CD8-positive, alpha-beta memory T cell (primary cell): ENCODE measurements at regions not wholly inside any gene's neighbourhood (a gene's known extent, or its start where the extent isn't known, plus 50 kb on each side); places are given as distances from the start of the nearest gene placed in this dataset.
A peak's percentile ranks its signal among the peaks of the same experiment; 100 is the strongest.

Experiments
- CTCF ChIA-PET: fragments of 350-600 bp; sonication (Branson Sonifier 250); formaldehyde crosslinking; loops from one replicate; lab custom pipeline; 2021; ENCODE audit warnings: antibody characterized with exemption; lab: Charles Lee
- POLR2A ChIA-PET: fragments of 350-600 bp; sonication (Branson Sonifier 250); formaldehyde crosslinking; loops from one replicate; lab custom pipeline; 2021; ENCODE audit warnings: antibody characterized with exemption; lab: Charles Lee
- DNase-seq, 5 donors: peaks; one replicate each; pipeline versions ENCODE4 v3.0.0 to v3.0.0-alpha.2; 2020 to 2022; ENCODE audit warnings: mixed read lengths in 1 of 5
- H3K27ac ChIP-seq: one replicate; pipeline ENCODE4 v1.7.0; 2013; ENCODE audit warnings: low read depth, mild to moderate bottlenecking, low read length, moderate library complexity
- H3K27me3 ChIP-seq: 2 replicates; pipeline ENCODE4 v1.7.0; 2013; ENCODE audit warnings: low read length, mild to moderate bottlenecking; ENCODE audit not compliant: insufficient read depth, poor library complexity, severe bottlenecking
- H3K36me3 ChIP-seq: 2 replicates; pipeline ENCODE4 v1.7.0; 2013; ENCODE audit warnings: mild to moderate bottlenecking, low read length, moderate library complexity; ENCODE audit not compliant: insufficient read depth
- H3K4me1 ChIP-seq: 2 replicates; pipeline ENCODE4 v1.7.0; 2013; ENCODE audit warnings: mild to moderate bottlenecking, low read length, moderate library complexity; ENCODE audit not compliant: insufficient read depth
- H3K4me3 ChIP-seq: 2 replicates; pipeline ENCODE4 v1.7.0; 2013; ENCODE audit warnings: mild to moderate bottlenecking, low read length
- H3K9me3 ChIP-seq: 2 replicates; pipeline ENCODE4 v1.7.0; 2013; ENCODE audit warnings: mild to moderate bottlenecking, low read length
- H3K27ac Mint-ChIP-seq, 8 donors: one replicate each; pipeline ENCODE4 v1.8.0; 2020 to 2021; ENCODE audit warnings: mixed read lengths in 8 of 8, mild to moderate bottlenecking in 6 of 8, inconsistent platforms in 3 of 8, moderate library complexity in 3 of 8
- H3K27me3 Mint-ChIP-seq, 2 donors: one replicate each; pipeline ENCODE4 v1.8.0; 2020 to 2021; ENCODE audit warnings: mixed read lengths in 2 of 2, mild to moderate bottlenecking in 1 of 2, moderate library complexity in 1 of 2
- H3K36me3 Mint-ChIP-seq, 3 donors: one replicate each; pipeline ENCODE4 v1.8.0; 2020 to 2021; ENCODE audit warnings: mixed read lengths in 3 of 3, inconsistent platforms in 1 of 3, mild to moderate bottlenecking in 1 of 3
- H3K4me1 Mint-ChIP-seq, 3 donors: one replicate each; pipeline ENCODE4 v1.8.0; 2020 to 2021; ENCODE audit warnings: mixed read lengths in 3 of 3, inconsistent platforms in 1 of 3, mild to moderate bottlenecking in 1 of 3
- H3K4me3 Mint-ChIP-seq, 7 donors: one replicate each; pipeline ENCODE4 v1.8.0; 2020 to 2021; ENCODE audit warnings: mixed read lengths in 7 of 7, mild to moderate bottlenecking in 6 of 7, moderate library complexity in 4 of 7, inconsistent platforms in 2 of 7
- H3K9me3 Mint-ChIP-seq, 5 donors: one replicate each; pipeline ENCODE4 v1.8.0; 2020 to 2022; ENCODE audit warnings: mixed read lengths in 5 of 5, mild to moderate bottlenecking in 3 of 5, moderate library complexity in 2 of 5, inconsistent platforms in 1 of 5

DNA sequence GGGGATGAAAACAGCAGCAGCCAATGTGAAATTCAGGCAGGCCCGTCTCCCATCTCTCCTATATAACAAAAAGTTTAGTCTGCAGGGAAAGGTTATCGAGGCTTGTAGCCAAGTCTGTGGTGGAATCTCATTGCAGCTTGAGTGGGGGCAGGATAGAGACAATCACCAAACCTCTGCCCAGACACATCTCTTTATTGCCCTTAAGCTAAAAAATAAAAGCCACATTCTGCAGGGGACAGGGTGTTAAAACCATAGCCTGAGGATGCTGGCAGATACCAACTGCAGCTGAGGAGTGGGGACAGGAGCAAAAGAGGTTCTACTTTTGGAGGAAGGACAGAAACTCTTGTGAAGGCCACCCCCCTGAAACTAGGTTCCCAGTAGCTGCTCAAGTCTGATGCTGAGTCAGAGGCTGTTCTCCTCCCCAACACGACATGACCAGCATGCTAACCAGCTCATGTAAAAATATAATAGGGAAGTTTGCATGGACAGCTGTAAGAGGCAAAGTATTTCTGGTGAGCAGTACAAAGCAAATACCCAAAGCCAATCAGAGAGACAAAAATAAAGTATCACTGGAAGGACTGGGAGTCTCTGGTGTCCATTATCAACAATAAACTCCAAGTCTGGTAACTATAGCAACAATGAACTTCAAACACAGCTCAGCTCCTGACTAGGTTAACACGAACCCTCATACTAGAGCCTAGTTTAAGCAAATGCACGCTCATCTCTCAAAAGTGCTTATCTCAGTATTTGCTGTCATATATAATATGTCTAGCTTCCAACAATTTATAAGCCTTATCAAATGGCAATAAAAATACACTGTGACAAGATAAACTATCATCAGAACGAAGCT, 362.2 kb upstream of the SLCO3A1 start:
- POLR2A ChIA-PET = no interaction called here
- H3K36me3 ChIP-seq = no peaks in the 10 kb centered on the region
- H3K9me3 ChIP-seq = no peaks in the 10 kb centered on the region
- peaks cover 0 to 15% (median 0%) of the 10 kb centered on the region in 5 donors for H3K9me3 Mint-ChIP-seq
- H3K27ac ChIP-seq = no peak overlapping the region
- CTCF ChIA-PET = interaction anchor here (0.9 to 1.4 kb wide), 2 partner anchors 12 to 68 kb away, joined by 3 to 4 read pairs; no protein-coding TSS in a partner anchor
- no peaks in the 10 kb centered on the region for H3K4me1 ChIP-seq
- peaks cover 0 to 11% of the 10 kb centered on the region in 2 donors for H3K27me3 Mint-ChIP-seq
- no peak overlapping the region for H3K4me3 ChIP-seq
- peaks cover 15 to 32% (median 31%) of the 10 kb centered on the region in 3 donors for H3K4me1 Mint-ChIP-seq
- H3K27ac Mint-ChIP-seq = peak overlapping the region; percentile 13 to 86 (median 81)
- H3K27me3 ChIP-seq = no peaks in the 10 kb centered on the region
- peak in 2 of 5 donors; percentile 1 to 49 for DNase-seq
- H3K4me3 Mint-ChIP-seq = peak overlapping the region in 4 of 7 donors; percentile 3 to 52 (median 43)
- peaks cover 2 to 11% (median 2%) of the 10 kb centered on the region in 3 donors for H3K36me3 Mint-ChIP-seq

DNA sequence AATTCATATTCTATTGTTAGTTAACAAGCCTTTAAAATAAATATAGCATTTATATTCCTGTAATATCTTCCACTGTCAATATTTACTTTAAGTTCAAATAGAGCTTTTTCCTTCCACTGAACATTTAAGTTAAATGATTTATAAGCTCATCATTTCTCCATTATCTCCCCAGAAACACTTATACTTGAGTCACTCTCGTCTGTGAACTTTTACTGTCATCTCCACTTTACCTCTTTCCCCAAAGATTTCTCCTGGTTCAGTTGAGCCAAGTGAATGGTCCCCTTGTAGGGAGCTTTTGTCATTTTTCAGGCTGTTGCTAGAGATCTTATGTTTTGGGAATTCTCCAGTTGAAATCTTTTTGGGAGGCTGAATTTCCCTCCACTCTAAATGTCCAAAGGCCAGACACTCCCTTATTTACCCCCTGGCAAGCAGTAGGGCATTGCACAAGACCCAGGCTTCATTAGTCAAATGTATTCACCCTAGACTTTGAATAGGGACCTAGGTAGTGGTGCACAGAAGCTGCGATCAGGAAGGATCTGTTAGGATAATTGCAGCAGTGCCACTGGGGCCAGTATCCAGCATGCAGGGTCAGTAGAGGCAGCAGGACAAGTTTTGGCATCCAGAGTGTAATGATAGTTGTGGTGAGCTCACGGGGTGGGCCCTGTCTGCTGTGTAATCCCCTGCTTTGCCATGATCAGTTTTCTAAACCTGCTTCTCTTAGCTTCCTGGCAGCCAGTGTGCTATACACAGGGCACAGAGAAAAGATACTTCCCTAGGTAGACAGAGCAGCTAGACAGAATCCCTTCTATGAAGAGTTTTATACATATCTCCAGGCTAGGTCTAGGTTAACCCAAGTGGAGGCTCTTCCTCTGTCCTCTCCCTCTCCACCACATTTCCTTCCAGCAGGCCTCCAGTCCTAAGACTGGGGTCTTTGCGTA, 356.5 kb upstream of the SLCO3A1 start:
- Histone ChIP-seq H3K27ac (no peak overlapping the region), H3K36me3 (no peaks in the 10 kb centered on the region), H3K27me3 (no peaks in the 10 kb centered on the region), H3K9me3 (no peaks in the 10 kb centered on the region), H3K4me1 (no peaks in the 10 kb centered on the region), H3K4me3 (no peak overlapping the region)
- H3K4me1 Mint-ChIP-seq = peaks cover 0 to 11% (median 4%) of the 10 kb centered on the region in 3 donors
- peaks cover 4 to 17% of the 10 kb centered on the region in 2 donors for H3K27me3 Mint-ChIP-seq
- no peak overlapping the region for H3K4me3 Mint-ChIP-seq
- no peak for DNase-seq
- POLR2A ChIA-PET = no interaction called here
- CTCF ChIA-PET = no interaction called here
- H3K27ac Mint-ChIP-seq = no peak overlapping the region
- peaks cover 0 to 2% (median 0%) of the 10 kb centered on the region in 5 donors for H3K9me3 Mint-ChIP-seq
- peaks cover 0 to 1% (median 0%) of the 10 kb centered on the region in 3 donors for H3K36me3 Mint-ChIP-seq

DNA sequence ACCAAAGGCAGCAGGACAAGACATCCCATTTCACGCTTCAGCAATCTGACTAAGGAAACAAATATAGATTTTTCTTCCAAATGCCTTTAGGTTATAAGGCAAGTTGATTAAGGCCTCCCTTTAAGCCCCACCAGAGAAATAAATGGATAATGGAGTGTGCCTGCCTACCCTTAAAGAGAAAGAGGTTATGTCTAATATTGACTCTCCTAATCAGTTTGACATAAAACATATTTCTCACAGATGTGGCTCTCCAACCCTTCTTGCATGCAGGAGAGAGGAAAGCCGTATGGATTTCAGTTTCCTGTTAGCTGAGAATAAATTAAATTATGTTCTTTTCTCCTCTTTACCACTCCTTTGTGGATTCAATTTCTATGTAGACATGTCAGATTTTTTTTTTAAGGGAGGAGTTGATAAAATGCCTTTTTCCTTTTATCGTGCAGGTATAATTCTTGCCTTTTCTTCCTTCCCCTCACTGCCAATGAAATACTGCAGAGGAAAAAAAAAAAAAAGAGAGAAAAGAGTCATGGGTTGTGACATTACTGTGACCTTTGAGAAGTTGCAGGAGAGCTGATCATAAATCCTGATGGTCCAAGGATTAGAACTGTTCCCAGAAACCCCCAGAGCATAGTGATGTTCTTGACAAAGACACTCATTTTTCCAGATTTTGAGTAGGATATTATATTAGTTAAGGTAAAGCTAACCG, 355.3 kb upstream of the SLCO3A1 start:
- Histone ChIP-seq H3K36me3 (no peaks in the 10 kb centered on the region), H3K4me3 (no peak overlapping the region), H3K27me3 (no peaks in the 10 kb centered on the region), H3K4me1 (no peaks in the 10 kb centered on the region), H3K9me3 (no peaks in the 10 kb centered on the region), H3K27ac (no peak overlapping the region)
- Mint-ChIP-seq H3K27me3 (peaks cover 4 to 17% of the 10 kb centered on the region in 2 donors), H3K36me3 (peaks cover 0 to 1% (median 0%) of the 10 kb centered on the region in 3 donors), H3K4me1 (peaks cover 0 to 6% (median 0%) of the 10 kb centered on the region in 3 donors), H3K9me3 (peaks cover 0 to 2% (median 0%) of the 10 kb centered on the region in 5 donors), H3K4me3 (no peak overlapping the region), H3K27ac (peak overlapping the region in 1 of 8 donors; percentile 36)
- ChIA-PET CTCF (no interaction called here), POLR2A (no interaction called here)
- no peak for DNase-seq

DNA sequence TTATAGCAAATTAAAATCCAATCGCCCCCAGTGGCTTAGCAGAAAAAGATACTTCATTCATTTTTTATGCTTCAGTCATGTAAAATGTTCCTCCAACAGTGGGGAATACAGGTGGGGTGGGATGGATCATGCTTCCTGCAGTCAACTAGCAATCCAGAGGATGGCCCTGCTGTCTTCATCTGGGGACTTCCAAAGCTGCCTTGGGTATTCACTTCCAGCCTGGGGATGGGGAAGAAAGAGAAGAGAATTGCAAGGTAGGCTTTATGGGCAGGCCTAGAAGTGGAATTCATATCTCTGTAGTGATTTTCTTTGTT, 354.8 kb upstream of the SLCO3A1 start:
- CTCF ChIA-PET = no interaction called here
- Histone ChIP-seq H3K27ac (no peak overlapping the region), H3K27me3 (no peaks in the 10 kb centered on the region), H3K4me1 (no peaks in the 10 kb centered on the region), H3K9me3 (no peaks in the 10 kb centered on the region), H3K4me3 (no peak overlapping the region), H3K36me3 (no peaks in the 10 kb centered on the region)
- H3K4me1 Mint-ChIP-seq = peaks cover 0 to 6% (median 0%) of the 10 kb centered on the region in 3 donors
- POLR2A ChIA-PET = no interaction called here
- H3K27ac Mint-ChIP-seq = peak overlapping the region in 1 of 8 donors; percentile 45
- peaks cover 0 to 1% (median 0%) of the 10 kb centered on the region in 3 donors for H3K36me3 Mint-ChIP-seq
- DNase-seq = no peak
- H3K4me3 Mint-ChIP-seq = no peak overlapping the region
- peaks cover 4 to 17% of the 10 kb centered on the region in 2 donors for H3K27me3 Mint-ChIP-seq
- peaks cover 0 to 2% (median 0%) of the 10 kb centered on the region in 5 donors for H3K9me3 Mint-ChIP-seq

DNA sequence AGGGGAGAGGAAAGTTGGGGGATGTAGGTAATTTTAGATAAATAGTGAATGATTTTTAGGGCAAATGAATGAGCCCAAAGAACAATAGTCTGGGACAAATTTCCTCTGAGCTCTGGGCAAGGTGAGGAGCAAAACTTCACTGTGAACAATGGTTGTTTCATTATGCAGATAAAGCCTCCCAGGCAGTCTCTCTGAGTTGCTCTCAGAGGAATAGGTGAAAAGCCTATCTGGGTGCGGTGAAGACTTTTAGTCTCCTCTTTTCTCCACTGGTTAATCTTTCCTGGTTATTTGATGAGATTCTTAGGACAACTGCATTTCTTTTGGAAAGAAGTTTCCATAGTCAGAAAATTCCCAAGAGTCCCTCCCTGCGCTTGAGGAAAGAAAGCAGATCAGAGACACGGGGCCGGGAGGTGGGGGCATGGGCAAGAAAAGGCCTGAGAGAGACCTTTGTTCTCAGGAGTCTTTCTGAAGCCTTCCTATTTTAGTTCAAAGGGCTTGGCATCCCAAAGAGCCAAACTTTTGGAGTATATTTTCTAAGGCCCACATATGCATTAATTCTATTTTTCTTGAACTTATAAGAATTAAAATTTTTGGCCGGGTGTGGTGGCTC, 353.6 kb upstream of the SLCO3A1 start:
- POLR2A ChIA-PET = no interaction called here

DNA sequence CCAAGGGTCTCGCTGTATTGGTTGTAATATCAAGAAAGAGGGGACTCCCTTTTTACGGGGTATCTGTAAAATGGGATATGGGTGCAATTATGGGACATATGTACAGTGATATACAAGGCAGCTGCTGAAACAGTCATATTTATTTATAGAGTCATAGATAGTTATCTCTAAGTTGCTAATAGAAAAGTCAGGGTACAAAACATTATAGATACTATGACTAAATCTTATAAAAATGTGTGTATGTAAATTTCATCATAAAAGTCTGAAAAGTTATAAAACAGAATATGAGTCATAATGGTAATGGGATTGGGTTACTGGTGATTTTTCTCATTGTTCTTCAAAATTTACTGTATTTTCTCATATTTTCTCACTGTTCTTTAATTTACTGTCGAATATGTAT, 344.9 kb upstream of the SLCO3A1 start:
- no peak overlapping the region for H3K4me3 Mint-ChIP-seq
- Histone ChIP-seq H3K36me3 (no peaks in the 10 kb centered on the region), H3K4me3 (no peak overlapping the region), H3K27me3 (no peaks in the 10 kb centered on the region), H3K9me3 (no peaks in the 10 kb centered on the region), H3K4me1 (no peaks in the 10 kb centered on the region), H3K27ac (no peak overlapping the region)
- peaks cover 0 to 4% (median 3%) of the 10 kb centered on the region in 5 donors for H3K9me3 Mint-ChIP-seq
- H3K27me3 Mint-ChIP-seq = peaks cover 5 to 10% of the 10 kb centered on the region in 2 donors
- ChIA-PET CTCF (no interaction called here), POLR2A (no interaction called here)
- H3K27ac Mint-ChIP-seq = no peak overlapping the region
- H3K4me1 Mint-ChIP-seq = no peaks in the 10 kb centered on the region
- peaks cover 0 to 9% (median 0%) of the 10 kb centered on the region in 3 donors for H3K36me3 Mint-ChIP-seq
- DNase-seq = no peak

More for the DNA sequence above, 353.6 kb upstream of the SLCO3A1 start:
- peaks cover 0 to 6% (median 0%) of the 10 kb centered on the region in 3 donors for H3K4me1 Mint-ChIP-seq
- H3K36me3 Mint-ChIP-seq = peaks cover 0 to 1% (median 0%) of the 10 kb centered on the region in 3 donors
- Histone ChIP-seq H3K27me3 (no peaks in the 10 kb centered on the region), H3K4me1 (no peaks in the 10 kb centered on the region), H3K27ac (no peak overlapping the region), H3K9me3 (no peaks in the 10 kb centered on the region), H3K4me3 (no peak overlapping the region), H3K36me3 (no peaks in the 10 kb centered on the region)
- H3K27me3 Mint-ChIP-seq = peaks cover 4 to 17% of the 10 kb centered on the region in 2 donors
- H3K9me3 Mint-ChIP-seq = peaks cover 0 to 2% (median 0%) of the 10 kb centered on the region in 5 donors
- CTCF ChIA-PET = no interaction called here
- no peak overlapping the region for H3K4me3 Mint-ChIP-seq
- H3K27ac Mint-ChIP-seq = no peak overlapping the region
- DNase-seq = no peak

DNA sequence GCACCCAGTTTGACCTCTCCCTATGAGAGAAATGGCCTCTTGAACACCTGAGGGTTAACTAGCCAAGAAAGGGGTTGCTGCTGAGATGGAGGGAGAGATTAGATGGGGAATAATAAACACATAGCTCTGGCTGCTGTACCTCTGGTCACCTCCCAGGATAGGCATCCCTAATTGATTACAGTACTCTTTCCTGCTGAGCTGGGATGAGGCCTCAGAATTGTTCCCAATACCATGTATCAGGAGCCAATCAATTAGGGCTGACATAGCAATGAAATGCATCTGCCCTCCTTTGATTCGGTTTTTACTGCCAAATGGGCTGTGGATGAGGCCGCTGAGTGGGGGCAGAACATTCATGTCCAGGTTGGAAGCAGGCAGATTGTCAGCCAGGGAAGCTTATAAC, 339.4 kb upstream of the SLCO3A1 start:
- H3K27me3 Mint-ChIP-seq = peaks cover 5 to 9% of the 10 kb centered on the region in 2 donors
- no peak for DNase-seq
- Histone ChIP-seq H3K27ac (no peak overlapping the region), H3K27me3 (no peaks in the 10 kb centered on the region), H3K4me3 (no peak overlapping the region), H3K4me1 (no peaks in the 10 kb centered on the region), H3K36me3 (no peaks in the 10 kb centered on the region), H3K9me3 (no peaks in the 10 kb centered on the region)
- H3K36me3 Mint-ChIP-seq = peaks cover 0 to 4% (median 2%) of the 10 kb centered on the region in 3 donors
- POLR2A ChIA-PET = no interaction called here
- peaks cover 6 to 20% (median 16%) of the 10 kb centered on the region in 3 donors for H3K4me1 Mint-ChIP-seq
- no peaks in the 10 kb centered on the region for H3K9me3 Mint-ChIP-seq
- no peak overlapping the region for H3K4me3 Mint-ChIP-seq
- CTCF ChIA-PET = no interaction called here
- H3K27ac Mint-ChIP-seq = peak overlapping the region in 1 of 8 donors; percentile 47
